GM18907 (cell line): ENCODE measurements at regions not wholly inside any gene's neighbourhood (a gene's known extent, or its start where the extent isn't known, plus 50 kb on each side); places are given as distances from the start of the nearest gene placed in this dataset.

ENCODE experiments used
- ATAC-seq: cut with Tn5 transposase; IDR thresholded peaks from one replicate; pipeline ENCODE4 v1.9.1; 2021; ENCODE audit warnings: mild to moderate bottlenecking, moderate library complexity; ENCODE audit not compliant: unreplicated experiment

DNA sequence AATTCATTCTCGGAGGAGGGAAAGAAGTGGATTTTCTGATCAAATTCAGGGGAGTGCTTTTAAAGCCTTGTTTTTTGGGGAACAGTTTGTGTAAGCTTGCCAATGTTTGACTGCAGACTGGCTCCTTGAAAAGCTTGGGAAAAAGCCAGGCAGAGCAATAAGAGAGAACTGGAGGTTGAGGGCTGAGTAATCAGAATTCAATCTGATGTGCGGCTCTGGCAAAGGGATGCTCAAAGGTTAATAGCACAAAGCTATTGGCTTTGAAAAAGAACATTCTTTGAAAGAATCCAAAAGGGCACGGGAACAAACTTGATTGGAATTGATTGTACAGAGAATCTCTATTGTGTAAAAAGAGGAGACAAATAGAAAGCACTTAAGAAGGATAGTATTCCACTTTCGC is 279.3 kb downstream of the YTHDC2 start:
- ATAC-seq = no peak

DNA sequence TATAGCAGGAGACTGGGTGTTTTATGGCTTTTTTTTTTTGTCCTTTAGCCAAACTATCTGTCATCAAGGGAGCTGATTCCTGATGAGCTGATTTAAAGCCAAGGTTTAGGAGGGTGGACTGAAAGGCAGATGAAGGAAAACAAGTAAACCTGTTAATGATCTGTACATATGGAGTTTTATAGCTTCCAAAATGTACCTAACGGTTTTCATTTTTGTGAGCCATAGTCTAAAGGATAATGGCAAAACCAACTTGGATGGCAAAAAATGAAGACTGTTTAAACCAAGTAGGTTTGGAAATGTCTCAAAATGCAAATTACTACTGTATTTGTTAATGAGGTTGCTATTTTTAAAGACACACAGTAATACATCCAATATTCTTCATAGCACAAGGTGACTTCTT is 281.5 kb downstream of the YTHDC2 start:
- no peak for ATAC-seq

DNA sequence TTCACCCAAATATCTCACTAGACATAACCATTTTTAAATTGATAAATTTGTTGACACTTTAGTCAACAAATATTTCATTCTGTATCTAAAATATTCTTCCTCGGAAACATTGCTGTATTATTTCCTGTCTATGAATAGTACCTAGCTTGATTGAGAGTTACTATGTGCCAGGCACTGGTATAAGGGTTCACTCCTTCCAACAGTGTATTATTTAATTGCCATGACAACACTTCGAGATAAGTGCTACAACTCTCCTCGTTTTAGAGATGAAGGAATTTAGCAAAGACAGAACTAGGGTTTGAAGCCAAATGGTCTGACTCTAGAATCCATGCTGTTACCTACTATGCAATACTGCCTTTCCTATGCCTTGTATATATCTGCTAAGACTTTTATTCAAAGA is 287.2 kb downstream of the YTHDC2 start:
- no peak for ATAC-seq

DNA sequence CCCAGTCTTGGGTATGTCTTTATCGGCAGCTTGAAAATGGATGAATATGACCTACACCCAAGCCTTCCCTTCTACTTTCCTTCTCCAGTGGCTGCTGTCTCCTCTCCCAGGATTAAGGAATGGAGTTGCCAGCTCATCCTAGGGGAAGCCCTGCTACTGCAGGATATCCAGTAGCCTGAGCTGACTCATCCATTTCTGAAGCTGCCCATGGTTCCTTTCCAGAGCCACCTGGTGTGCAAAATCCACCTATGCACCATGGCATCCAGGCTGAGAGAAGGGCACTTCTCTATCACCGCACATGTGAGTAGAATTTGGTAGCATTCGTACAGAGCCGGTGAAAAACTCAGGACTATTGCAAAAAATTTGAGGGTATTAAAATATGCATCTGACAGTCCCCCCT is 290.8 kb downstream of the YTHDC2 start:
- ATAC-seq = no peak

DNA sequence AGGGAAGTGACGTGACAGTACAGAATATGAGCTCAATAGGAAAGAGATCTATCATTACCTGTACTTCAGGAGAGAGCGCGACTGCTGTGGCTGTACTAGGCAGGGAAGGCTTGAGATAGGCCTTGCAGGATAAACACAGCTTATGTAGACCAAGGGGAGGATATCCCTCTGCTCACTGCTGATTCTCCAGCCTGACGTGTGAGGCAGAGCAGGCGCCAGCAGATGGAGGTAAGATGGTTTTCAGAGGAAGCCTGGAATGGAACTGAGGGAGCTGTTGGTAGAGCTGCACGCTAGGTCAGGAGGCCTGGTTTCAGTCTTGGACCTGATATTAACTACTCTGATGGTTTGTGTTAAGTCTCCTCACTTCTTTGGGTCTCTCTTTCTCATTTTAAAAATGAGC is 291.4 kb downstream of the YTHDC2 start:
- ATAC-seq = no peak

DNA sequence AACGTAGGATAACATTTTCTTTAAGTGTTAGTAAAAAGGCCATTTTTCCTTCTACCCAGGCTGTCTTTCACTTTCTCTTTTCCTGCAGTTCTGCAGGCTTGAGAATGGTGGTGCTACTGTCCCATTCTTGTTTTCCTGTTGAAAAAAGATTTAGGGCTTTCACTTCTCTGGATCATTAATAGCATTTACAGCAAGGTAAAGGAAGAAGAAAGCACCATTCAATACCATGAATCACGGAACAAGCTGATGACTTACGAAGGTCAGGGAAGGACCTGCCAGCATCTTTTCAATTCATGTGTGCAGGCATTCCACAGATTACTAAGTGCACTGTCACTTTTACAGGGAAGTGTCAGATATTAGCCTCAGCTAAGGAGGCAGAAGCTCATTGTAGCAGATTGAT is 292.8 kb downstream of the YTHDC2 start:
- no peak for ATAC-seq

DNA sequence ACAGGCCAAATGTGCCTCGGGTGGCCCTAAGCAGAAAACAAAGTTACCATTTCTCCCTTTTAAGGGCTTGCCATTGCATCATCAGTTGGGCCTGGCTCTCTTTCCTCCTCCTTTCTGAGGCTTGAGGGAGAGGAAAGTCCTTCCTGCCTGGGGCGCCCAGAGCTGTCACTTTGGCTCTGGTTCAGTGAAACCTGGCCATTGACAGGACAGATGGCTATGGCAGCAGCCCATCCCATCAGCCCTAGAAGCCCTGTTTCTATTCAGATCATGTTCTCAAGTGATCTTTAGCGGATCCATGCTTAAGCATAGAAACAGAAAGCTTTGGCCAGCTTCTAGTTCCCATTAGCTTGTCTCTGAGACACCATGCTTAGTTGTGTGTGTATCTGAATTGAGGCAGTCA is 293.4 kb downstream of the YTHDC2 start:
- ATAC-seq = no peak

DNA sequence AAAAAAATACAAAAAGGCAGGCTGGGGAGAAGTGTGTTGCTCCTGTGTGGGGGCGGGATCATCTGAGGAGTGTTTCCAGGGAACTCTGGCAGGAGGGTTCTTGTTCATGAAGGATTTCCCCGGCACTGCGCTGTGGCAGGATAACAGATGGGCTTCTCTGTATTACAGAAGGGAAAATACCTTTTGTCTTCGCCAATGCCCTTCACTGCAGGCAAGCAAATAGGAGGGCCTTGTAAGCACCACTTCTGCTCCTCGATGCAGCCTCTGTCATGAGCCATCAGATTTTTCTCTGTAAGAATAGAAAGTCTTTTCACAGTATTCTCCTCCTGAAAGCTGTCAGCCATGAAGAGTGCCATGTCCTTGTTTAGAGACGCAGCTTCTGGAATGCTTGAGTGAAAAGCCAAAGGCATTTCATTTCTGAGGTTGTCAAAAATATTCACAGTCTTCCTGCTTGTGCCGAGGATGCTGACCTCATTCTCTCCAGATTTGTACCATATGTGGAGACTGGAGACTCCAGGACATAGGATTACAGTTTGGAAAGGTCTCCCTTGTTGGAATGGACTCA is 294.0 kb downstream of the YTHDC2 start:
- ATAC-seq = no peak

DNA sequence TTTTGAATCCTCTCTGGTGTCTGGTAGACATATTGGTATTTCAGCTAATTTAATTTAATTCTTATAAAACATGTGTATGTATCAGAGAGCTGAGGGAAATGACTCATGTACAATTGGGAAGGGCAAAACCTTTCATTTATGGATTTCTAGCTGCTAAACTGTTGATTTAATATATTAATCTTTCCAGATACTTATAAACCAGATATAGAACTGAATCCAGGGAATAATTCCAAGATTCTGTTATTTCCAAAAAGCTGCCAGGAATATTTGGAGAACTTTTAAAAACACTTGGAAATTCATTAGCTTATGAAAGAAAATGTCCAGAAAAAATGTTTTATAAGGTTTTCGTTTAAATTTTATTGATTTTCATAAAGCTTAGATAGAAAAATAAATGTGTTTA is 295.5 kb downstream of the YTHDC2 start:
- no peak for ATAC-seq

DNA sequence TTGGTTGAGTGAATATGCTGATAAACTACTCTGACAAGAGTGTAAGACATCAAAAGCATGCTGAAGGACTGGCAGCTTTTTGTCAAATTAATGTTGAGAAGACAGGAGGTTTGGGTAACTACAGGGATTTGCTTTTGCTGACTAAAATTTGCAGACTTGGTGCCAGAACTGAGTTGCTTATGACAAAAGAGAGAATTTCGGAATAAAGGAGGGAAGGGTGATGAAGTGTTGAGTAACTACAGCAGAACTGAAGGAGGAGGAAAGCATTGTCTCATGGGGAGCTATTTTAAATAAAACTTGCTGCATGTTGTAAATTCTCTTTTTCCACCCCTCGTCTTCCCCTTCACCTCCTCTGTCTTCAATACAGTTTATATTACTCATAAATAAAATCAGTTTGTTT is 296.1 kb downstream of the YTHDC2 start:
- no peak for ATAC-seq

DNA sequence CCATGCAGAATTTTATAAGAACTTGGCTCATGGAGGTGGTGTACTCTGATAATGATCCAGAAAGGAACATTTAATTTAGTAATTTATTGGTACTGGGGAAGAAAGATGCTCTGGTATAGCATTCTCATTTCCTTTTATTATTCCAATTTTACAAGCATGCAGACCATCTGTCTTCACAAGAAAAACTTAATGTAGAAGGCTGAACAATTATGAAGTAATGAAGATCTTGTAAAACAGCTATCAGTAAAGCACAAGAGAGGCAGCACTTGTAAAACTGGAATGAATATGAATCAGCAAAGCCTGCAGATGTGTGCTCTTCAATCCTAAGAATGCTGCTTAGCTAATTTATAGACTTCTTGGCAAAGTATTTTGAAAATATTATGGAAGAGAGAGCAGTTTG is 300.0 kb downstream of the YTHDC2 start:
- no peak for ATAC-seq

DNA sequence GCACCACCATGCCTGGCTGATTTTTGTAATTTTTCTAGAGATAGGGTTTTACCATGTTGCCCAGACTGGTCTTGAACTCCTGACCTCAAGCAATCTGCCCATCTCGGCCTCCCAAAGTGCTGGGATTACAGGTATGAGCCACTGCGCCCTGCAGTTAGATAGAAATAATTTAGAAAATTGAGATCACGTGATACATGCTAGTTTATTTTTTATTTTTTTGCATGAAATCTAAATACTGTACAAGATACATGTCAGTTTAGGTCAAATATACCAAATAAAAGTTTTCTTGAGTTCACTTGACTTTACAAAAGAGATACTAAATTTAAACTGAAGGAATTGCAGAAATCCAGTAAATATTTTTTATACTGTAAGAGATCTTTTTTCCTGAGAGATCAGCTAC is 304.2 kb downstream of the YTHDC2 start:
- ATAC-seq = no peak

DNA sequence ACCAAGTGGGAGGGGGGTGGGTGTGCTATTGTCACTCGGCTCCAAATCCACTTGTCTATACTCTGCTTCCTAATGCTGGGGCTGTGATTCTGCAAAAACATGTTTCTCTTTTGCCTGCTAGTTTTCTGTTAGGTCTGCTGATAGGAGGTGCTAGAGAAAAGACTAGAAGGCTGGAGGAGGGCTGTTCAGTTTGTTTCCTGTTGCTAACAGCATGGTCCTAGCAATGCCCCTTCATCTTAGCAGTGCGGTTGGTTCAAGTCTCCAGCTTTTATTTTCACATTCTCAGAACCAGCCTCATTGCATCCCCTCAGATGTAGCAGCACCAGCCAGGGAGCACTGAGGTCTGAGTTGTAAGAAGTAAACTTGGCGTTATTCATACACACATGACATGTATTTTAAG is 310.2 kb downstream of the YTHDC2 start:
- no peak for ATAC-seq

DNA sequence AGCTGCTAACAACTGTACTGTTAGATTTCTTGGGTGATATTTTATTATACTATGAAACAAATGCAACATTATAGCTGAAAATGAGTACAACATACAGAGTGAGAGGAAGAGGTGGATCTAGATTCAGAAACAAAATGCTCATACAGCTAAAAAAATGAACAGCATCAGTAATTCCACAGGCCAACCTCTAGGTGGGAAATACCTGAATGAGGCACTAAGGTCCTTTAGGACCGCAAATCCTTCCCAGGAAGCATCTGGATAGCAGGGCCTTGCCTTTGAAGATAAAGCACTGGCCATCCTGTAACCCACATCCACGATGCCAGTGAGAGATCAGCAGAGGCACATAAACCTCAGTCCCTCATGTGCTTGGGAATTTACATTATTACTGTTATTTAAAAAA is 310.8 kb downstream of the YTHDC2 start:
- ATAC-seq = no peak

DNA sequence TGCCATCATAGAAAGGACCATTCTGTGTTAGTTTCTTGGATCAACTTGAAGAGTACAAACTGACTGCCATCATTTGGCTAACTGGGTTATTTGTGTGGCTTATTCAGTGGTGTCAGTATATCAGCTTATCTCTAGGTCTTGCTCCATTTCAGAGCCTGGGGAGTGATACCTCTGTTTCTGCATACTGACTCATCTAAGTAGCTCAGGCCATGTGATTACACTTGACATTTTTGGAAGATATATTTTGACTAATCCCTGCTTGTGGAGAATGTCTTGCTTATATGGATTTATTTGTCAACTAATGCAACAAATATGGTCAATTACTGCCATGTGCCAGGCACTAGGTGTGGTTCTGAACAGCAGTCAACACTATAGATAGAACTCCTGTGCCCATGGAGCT is 311.7 kb downstream of the YTHDC2 start:
- ATAC-seq = no peak

DNA sequence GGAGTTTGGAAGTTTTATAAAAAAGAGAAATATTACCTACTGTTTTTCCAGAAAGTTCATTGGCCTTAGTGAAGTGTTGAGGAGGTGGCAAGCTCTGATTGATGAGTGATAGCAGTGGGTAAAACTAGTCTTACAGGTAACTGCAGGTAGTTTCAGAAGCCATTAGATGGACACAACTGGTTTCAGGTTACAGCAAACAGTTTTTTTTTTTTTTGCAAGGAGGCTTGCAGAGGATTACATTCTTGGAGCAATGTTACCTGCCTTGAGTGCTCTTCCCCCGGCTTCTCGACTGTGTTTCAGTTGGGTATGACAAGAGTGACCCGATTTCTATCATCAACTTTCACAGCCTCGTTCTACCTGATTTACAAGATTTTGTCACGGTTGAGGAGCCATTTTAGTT is 333.4 kb downstream of the YTHDC2 start:
- ATAC-seq = no peak

DNA sequence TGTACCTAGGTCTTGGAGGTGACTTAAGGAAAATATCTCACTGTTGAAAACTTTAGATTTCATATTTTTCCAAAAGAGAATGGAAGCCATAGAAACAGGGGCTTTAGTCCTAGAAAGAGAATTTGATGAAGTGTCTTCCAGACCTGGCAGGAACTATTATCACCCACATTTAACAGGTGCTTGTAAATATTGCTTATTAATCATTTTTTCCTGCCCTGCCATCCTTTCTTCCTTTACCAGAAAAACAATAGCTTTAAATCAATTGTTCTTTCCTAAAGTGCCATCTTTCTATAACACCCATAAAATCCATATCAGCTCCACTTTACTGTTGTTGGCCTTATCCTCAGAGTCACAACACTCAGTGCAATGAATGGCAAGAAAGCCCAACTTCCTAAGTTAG is 350.9 kb downstream of the YTHDC2 start:
- no peak for ATAC-seq

DNA sequence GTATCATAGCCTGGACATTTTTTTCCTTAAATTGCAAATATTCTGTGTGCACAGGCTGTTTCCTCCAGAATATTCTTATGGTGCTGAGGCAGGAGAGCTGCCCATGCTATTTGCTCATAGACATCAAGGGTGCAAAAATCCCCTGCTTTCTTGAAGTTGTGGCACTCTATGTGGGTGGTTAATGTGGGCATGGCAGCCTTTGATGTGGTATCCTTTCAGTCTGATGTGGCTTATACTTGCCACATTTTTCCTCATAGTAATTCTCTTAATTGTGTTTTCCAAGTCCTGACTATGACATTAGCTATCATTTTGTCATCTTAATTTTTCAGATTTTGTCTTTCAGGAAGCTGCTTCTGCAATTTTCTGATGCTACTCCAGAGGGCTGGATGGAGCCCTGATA is 353.3 kb downstream of the YTHDC2 start:
- no peak for ATAC-seq

DNA sequence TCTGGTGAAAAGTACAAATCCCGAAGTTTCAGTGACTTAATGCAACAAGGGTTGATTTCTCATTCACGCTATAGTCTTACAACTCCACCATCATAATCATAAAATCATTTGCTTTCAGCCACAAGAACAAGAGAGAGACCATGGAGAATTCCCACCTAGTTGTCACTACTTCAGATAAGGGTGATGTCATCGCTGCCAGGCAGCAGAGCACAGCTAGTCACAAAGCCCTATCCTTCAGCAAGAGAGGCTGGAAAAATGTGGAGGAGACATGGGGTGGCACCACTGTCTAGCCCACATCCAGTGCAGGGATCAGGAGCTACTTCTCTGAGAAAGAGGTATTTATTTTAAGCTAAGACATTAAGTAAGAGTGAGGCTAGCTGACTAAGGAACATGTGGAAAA is 356.1 kb downstream of the YTHDC2 start:
- no peak for ATAC-seq

DNA sequence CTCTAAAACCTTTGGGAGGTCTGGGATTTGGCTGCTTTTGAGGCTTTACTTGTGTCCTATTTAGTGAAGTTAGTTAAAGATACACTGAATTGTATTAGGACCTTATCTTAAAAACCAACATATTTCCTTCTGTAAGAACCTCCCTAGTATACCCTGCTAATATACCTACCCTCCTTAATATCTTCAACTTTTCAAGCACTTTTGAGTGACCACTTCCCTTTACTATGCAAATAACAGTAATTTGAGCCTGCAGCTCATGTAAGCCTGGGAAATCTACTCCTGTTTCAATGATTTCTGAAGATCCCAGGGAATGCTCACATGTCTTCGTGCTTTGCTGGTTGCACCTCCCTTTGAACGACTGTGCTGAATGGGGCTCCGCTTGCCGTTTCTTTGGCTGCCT is 358.5 kb downstream of the YTHDC2 start:
- no peak for ATAC-seq

DNA sequence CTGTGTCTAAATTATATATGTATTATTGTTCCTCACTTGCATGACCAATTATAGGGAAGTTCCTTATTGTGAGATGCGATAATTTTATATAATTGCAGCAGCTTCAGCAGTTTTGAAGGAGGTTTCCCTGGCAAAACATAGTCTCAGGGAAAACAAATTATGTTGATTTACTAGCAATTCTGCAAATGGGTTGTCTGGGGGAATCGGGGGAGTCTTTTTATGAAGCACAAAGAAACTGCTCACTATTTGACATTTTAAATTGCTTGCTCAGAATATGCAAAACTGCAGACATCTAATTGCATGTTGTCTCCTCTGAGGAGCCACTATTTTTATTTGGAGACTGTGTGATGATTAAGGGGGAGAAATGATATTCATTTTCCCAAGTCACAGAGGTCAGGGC is 361.6 kb downstream of the YTHDC2 start:
- ATAC-seq = no peak

DNA sequence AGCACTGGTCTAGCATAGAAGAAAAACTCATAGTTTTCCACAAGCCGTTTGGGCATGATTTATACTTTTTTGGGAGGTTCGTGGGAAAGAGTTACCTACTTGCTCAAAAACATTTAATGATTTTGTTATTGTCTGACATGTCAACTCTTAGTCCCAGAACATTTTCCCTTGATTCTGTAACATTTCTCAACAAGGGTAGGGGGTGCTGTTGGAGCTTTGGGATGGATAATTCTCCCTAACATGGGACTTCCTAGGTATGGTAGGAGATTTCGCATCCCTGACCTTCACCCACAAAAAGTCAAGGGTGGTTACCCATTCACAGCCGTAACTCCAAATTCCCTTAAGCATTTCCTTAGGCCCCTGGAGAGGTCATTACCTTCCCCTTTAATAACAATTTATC is 378.0 kb downstream of the YTHDC2 start:
- ATAC-seq = no peak

DNA sequence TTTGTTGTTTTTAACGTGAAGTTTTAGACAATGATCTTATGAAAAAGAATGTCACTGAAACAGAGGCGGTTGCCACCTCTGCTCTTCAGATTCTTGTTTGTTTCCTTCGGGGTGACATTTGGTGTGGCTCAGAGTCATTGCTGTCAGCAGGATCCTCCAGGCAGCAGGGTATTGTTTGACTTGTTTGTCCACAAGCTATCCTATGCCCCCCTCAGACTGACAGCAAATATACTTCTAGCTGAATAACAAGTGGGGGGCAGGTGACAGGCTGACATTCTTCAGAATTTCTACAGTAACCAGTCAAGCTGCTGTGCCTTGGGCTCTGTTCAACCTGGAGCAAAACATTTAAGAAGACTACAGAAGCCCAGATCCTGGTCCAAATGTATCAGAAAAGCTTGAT is 383.3 kb downstream of the YTHDC2 start:
- no peak for ATAC-seq

DNA sequence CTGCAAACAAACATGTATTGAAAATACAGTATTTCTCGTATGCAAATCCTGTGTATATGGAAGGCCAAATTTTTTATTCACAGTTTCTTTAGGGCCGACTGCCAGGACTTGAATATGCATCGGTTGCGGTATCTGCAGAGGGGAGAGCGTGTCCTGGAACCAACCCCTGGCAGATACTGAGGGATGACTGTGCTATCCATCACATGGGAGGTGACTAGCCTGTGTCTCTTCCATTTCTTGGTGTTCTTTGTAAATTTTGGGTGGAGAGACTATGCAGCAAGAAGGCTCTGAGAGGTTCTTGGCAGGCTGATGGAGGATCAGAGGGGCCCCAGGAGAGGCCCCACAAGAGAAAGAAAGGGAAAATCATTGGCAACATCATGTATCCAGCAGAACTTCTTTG is 384.3 kb downstream of the YTHDC2 start:
- no peak for ATAC-seq
